Lower leg skin (tissue), 3 donors: ENCODE measurements at regions not wholly inside any gene's neighbourhood (a gene's known extent, or its start where the extent isn't known, plus 50 kb on each side); places are given as distances from the start of the nearest gene placed in this dataset.

ENCODE experiments used
- POLR2A ChIP-seq, 2 donors: fragments of 450-650 bp; IDR thresholded peaks; one replicate each; pipeline ENCODE4 v1.6.1; 2016 to 2017; ENCODE audit warnings: antibody characterized with exemption in 2 of 2, mild to moderate bottlenecking in 1 of 2, moderate library complexity in 1 of 2
- TF ChIP-seq, protein P1 (sequence below), 3 donors: fragments of 450-650 bp; IDR thresholded peaks; one replicate each; pipeline ENCODE4 v1.5.1; 2016; ENCODE audit warnings: antibody characterized with exemption in 3 of 3, mild to moderate bottlenecking in 3 of 3, moderate library complexity in 2 of 3

DNA sequence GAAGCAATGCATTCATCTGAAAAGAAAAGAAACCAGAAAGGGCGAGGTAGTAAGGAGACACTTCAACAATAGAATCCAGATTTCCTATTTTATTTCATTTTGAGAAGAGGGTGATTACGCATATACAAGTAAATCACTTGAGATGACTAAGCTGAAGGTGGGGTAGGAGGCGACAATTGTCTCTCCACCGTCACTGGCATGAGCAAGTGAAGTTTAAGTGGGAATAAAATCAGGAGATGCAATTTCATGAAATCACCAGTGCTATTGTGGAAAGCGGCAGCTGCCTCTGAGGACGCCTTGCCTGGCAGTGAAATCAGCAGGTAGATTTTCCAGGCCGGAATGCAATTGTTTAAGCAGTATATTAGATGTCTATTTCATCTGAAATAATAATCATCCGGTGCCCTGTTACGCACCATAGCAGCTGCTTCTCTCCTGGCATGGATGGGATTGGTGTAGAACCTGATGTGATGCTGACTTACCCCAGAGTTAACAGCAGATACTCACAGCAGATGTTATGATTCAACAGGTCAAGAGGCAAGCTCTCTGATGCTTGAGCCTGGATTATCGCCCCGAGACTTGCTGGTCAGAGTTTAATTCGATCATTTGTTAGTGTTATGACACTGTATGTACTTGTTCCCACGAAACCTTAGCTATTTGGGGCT is 64.3 kb downstream of the RASL11A start:
- TF ChIP-seq POLR2A (IDR thresholded peaks at IDR 0.05) = no peak
- TF ChIP-seq, protein P1, sequence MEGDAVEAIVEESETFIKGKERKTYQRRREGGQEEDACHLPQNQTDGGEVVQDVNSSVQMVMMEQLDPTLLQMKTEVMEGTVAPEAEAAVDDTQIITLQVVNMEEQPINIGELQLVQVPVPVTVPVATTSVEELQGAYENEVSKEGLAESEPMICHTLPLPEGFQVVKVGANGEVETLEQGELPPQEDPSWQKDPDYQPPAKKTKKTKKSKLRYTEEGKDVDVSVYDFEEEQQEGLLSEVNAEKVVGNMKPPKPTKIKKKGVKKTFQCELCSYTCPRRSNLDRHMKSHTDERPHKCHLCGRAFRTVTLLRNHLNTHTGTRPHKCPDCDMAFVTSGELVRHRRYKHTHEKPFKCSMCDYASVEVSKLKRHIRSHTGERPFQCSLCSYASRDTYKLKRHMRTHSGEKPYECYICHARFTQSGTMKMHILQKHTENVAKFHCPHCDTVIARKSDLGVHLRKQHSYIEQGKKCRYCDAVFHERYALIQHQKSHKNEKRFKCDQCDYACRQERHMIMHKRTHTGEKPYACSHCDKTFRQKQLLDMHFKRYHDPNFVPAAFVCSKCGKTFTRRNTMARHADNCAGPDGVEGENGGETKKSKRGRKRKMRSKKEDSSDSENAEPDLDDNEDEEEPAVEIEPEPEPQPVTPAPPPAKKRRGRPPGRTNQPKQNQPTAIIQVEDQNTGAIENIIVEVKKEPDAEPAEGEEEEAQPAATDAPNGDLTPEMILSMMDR (IDR thresholded peaks at IDR 0.05) = no peak
